ENCODE measurements at regions not wholly inside any gene's neighbourhood (a gene's known extent, or its start where the extent isn't known, plus 50 kb on each side); places are given as distances from the start of the nearest gene placed in this dataset.

- Histone ChIP-seq H3K27me3 (ENCODE audit: control insufficient read depth, insufficient read depth, low read length) (no peaks in the 10 kb centered on the region), H3K4me3 (ENCODE audit: low read depth, low read length) (no peak overlapping the region), H3K36me3 (ENCODE audit: control insufficient read depth, insufficient read depth, low read length) (no peaks in the 10 kb centered on the region)
- peak; percentile 58 for TF ChIP-seq CTCF (IDR thresholded peaks at IDR 0.05; ENCODE audit: insufficient read depth, low read length, poor library complexity, severe bottlenecking)
- no peak for DNase-seq (ENCODE audit: low read depth)
Measured at GRCh38 chr2:42928692-42929545, 136.5 kb upstream of the HAAO start.

GRCh38 chr2:42928161-42928691, 135.8 kb upstream of the HAAO start:
- no peak for DNase-seq (ENCODE audit: low read depth)
- no peaks in the 10 kb centered on the region for H3K27me3 ChIP-seq (ENCODE audit: control insufficient read depth, insufficient read depth, low read length)
- H3K36me3 ChIP-seq (ENCODE audit: control insufficient read depth, insufficient read depth, low read length) = no peaks in the 10 kb centered on the region
- H3K4me3 ChIP-seq (ENCODE audit: low read depth, low read length) = no peak overlapping the region
- TF ChIP-seq CTCF (IDR thresholded peaks at IDR 0.05; ENCODE audit: insufficient read depth, low read length, poor library complexity, severe bottlenecking) = no peak

GRCh38 chr2:42927334-42928160, 135.2 kb upstream of the HAAO start:
- Histone ChIP-seq H3K36me3 (ENCODE audit: control insufficient read depth, insufficient read depth, low read length) (no peaks in the 10 kb centered on the region), H3K27me3 (ENCODE audit: control insufficient read depth, insufficient read depth, low read length) (no peaks in the 10 kb centered on the region), H3K4me3 (ENCODE audit: low read depth, low read length) (no peak overlapping the region)
- no peak for DNase-seq (ENCODE audit: low read depth)
- TF ChIP-seq CTCF (IDR thresholded peaks at IDR 0.05; ENCODE audit: insufficient read depth, low read length, poor library complexity, severe bottlenecking) = no peak

GRCh38 chr2:42926434-42927333, 134.3 kb upstream of the HAAO start:
- Histone ChIP-seq H3K36me3 (ENCODE audit: control insufficient read depth, insufficient read depth, low read length) (no peaks in the 10 kb centered on the region), H3K4me3 (ENCODE audit: low read depth, low read length) (no peak overlapping the region), H3K27me3 (ENCODE audit: control insufficient read depth, insufficient read depth, low read length) (no peaks in the 10 kb centered on the region)
- no peak for TF ChIP-seq CTCF (IDR thresholded peaks at IDR 0.05; ENCODE audit: insufficient read depth, low read length, poor library complexity, severe bottlenecking)
- DNase-seq (ENCODE audit: low read depth) = no peak

- no peak for TF ChIP-seq CTCF (IDR thresholded peaks at IDR 0.05; ENCODE audit: insufficient read depth, low read length, poor library complexity, severe bottlenecking)
- Histone ChIP-seq H3K36me3 (ENCODE audit: control insufficient read depth, insufficient read depth, low read length) (no peaks in the 10 kb centered on the region), H3K4me3 (ENCODE audit: low read depth, low read length) (no peak overlapping the region), H3K27me3 (ENCODE audit: control insufficient read depth, insufficient read depth, low read length) (no peaks in the 10 kb centered on the region)
- DNase-seq (ENCODE audit: low read depth) = no peak
Measured at GRCh38 chr2:42925742-42926433, 133.5 kb upstream of the HAAO start.
